Mesothelial cell of epicardium (in vitro differentiated cells): ENCODE measurements at regions not wholly inside any gene's neighbourhood (a gene's known extent, or its start where the extent isn't known, plus 50 kb on each side); places are given as distances from the start of the nearest gene placed in this dataset.

Source experiments
- DNase-seq, 2 experiments: peaks; one replicate each; pipeline ENCODE4 v3.0.0; 2021; ENCODE audit warnings: low spot score in 2 of 2; ENCODE audit not compliant: unreplicated experiment in 2 of 2
- H3K27ac Mint-ChIP-seq: 2 replicates; pipeline ENCODE4 v1.8.0; 2021; ENCODE audit warnings: mixed read lengths
- H3K27me3 Mint-ChIP-seq: 2 replicates; pipeline ENCODE4 v1.8.0; 2021; ENCODE audit warnings: low read depth, mixed read lengths
- H3K36me3 Mint-ChIP-seq: 2 replicates; pipeline ENCODE4 v1.8.0; 2021; ENCODE audit warnings: mixed read lengths
- H3K4me1 Mint-ChIP-seq: 2 replicates; pipeline ENCODE4 v1.8.0; 2021; ENCODE audit warnings: mixed read lengths
- H3K4me3 Mint-ChIP-seq: 2 replicates; pipeline ENCODE4 v1.8.0; 2021; ENCODE audit warnings: mild to moderate bottlenecking, moderate library complexity, mixed read lengths
- H3K9me3 Mint-ChIP-seq: 2 replicates; pipeline ENCODE4 v1.8.0; 2021; ENCODE audit warnings: mixed read lengths
- CTCF ChIP-seq: fragments of 200-600 bp; sonication (generic); IDR thresholded peaks from one replicate; pipeline ENCODE4 v1.5.0; 2021; ENCODE audit warnings: antibody characterized with exemption; ENCODE audit not compliant: unreplicated experiment

DNA sequence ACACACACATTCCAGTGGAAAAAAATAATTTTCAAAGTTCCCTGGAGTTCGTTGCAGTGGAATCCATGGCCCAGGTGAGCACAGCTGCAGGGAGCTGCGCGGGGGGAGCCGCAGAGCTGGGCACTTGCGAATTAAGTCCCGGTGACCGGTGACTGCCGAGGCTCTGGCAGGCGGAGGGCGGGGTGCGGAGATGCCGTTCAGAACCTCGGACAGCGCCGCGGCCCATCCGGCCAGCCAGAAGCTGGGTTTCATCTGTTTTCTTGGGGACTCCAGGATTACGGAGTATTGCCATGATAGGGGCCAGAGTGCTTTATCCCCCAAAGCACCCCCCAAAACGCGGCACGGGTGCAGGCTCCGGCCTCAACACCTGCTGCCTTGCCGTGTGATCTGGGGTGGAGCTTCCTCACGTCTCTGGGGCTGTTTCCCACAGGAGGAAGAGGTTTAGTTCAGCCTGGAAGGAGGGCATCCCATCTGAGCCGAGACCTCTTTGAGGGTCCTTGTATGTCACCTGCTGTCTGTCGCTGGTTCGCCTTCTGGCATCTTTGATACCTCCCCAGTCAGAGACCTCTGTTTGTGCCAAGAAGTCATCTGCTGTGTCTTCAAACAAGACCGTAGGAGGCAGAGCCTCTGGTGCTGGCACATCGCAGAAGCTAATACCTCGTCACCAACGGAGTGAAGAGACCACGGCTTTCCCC, 99.4 kb downstream of the YTHDF1 start:
- no peak for TF ChIP-seq CTCF
- Mint-ChIP-seq H3K27me3 (peaks cover 63% of the 10 kb centered on the region), H3K4me3 (no peak overlapping the region), H3K27ac (no peak overlapping the region), H3K9me3 (peaks cover 4% of the 10 kb centered on the region), H3K4me1 (no peaks in the 10 kb centered on the region), H3K36me3 (no peaks in the 10 kb centered on the region)
- DNase-seq = peak; percentile 54 to 79

GRCh38 chr20:63115651-63116411, 100.1 kb downstream of the YTHDF1 start:
- no peaks in the 10 kb centered on the region for H3K36me3 Mint-ChIP-seq
- H3K27me3 Mint-ChIP-seq = peaks cover 63% of the 10 kb centered on the region
- no peaks in the 10 kb centered on the region for H3K4me1 Mint-ChIP-seq
- no peak for TF ChIP-seq CTCF
- peaks cover 7% of the 10 kb centered on the region for H3K9me3 Mint-ChIP-seq
- H3K27ac Mint-ChIP-seq = no peak overlapping the region
- no peak for DNase-seq
- no peak overlapping the region for H3K4me3 Mint-ChIP-seq

- Mint-ChIP-seq H3K27me3 (peaks cover 65% of the 10 kb centered on the region), H3K9me3 (peaks cover 10% of the 10 kb centered on the region), H3K4me3 (no peak overlapping the region), H3K36me3 (no peaks in the 10 kb centered on the region), H3K27ac (no peak overlapping the region), H3K4me1 (no peaks in the 10 kb centered on the region)
- no peak for DNase-seq
- no peak for TF ChIP-seq CTCF
Observed at GRCh38 chr20:63114693-63115311, 101.1 kb downstream of the YTHDF1 start.

- no peak for DNase-seq
- no peak for TF ChIP-seq CTCF
- H3K36me3 Mint-ChIP-seq = no peaks in the 10 kb centered on the region
- H3K27me3 Mint-ChIP-seq = peaks cover 64% of the 10 kb centered on the region
- H3K4me3 Mint-ChIP-seq = no peak overlapping the region
- peaks cover 10% of the 10 kb centered on the region for H3K9me3 Mint-ChIP-seq
- H3K4me1 Mint-ChIP-seq = no peaks in the 10 kb centered on the region
- no peak overlapping the region for H3K27ac Mint-ChIP-seq
Observed at GRCh38 chr20:63114006-63114692, 101.8 kb downstream of the YTHDF1 start.

DNA sequence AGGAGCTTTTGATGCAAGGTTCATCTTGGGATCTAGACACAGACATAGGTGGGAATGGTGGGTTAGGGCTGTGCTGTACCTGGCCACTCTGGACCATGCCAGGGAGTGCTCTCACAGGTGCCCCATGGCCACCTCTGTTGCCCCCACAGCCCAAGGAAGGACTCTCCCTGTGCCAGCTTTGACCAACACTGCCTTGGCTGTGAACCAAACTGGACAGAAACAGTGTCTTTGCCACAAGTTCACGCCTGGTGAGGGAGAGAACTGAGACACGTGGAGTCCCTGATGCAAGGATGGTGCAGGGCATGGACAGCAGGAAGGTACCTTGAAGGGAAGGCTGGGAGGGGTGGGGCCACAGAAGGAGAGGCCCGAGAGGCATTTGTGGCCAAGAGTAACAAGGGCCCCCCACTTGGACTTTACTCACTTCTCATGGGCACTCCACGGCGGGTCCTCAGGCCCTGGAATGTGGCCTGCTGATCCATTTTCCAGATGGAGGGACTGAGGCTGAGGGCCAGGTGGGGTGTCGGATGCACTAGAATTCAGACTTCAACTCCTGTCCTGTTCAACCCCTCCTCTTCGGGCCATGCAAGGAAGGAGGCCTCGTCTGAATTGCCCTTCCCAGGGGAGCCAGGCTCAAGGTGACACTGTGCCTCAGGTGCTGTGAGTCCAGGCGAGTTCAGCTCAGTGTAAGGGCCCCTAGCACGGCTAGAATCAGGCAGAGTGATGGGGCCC, 103.3 kb downstream of the YTHDF1 start:
- no peaks in the 10 kb centered on the region for H3K4me1 Mint-ChIP-seq
- H3K4me3 Mint-ChIP-seq = no peak overlapping the region
- H3K36me3 Mint-ChIP-seq = no peaks in the 10 kb centered on the region
- no peak for TF ChIP-seq CTCF
- peaks cover 55% of the 10 kb centered on the region for H3K27me3 Mint-ChIP-seq
- peaks cover 15% of the 10 kb centered on the region for H3K9me3 Mint-ChIP-seq
- H3K27ac Mint-ChIP-seq = no peak overlapping the region
- no peak for DNase-seq
